ENCODE measurements at regions not wholly inside any gene's neighbourhood (a gene's known extent, or its start where the extent isn't known, plus 50 kb on each side); places are given as distances from the start of the nearest gene placed in this dataset.
"Not testable (repeated sequence)": the region's sequence is repeated elsewhere in the genome, so short reads cannot be mapped to it uniquely, and the experiment has no call there.

DNA sequence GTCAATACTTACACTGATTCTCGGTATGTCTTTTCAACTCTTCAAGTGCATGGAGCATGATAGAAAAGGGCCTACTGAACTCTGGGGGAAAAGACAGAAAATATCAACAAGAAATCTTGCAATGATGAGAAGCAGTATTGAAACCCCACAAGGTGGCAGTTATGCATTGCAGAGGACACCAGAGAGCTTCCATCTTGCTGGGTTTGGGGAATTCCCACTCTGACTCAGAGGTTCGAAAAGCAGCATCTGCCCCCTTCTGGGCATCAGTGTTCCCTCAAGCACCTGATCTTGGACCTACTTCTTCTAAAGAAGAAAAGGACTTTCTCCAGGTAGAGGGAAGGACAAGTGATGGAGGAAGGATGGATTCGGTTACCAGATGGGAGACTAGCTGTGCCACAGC is 147.5 kb upstream of the OSBPL11 start:
- in situ Hi-C loops (cut with HindIII; ENCODE audit: low pct_ligation_motif_present, low sequenced_read_pairs), result not testable (repeated sequence)
- TF ChIP-seq, protein P1, sequence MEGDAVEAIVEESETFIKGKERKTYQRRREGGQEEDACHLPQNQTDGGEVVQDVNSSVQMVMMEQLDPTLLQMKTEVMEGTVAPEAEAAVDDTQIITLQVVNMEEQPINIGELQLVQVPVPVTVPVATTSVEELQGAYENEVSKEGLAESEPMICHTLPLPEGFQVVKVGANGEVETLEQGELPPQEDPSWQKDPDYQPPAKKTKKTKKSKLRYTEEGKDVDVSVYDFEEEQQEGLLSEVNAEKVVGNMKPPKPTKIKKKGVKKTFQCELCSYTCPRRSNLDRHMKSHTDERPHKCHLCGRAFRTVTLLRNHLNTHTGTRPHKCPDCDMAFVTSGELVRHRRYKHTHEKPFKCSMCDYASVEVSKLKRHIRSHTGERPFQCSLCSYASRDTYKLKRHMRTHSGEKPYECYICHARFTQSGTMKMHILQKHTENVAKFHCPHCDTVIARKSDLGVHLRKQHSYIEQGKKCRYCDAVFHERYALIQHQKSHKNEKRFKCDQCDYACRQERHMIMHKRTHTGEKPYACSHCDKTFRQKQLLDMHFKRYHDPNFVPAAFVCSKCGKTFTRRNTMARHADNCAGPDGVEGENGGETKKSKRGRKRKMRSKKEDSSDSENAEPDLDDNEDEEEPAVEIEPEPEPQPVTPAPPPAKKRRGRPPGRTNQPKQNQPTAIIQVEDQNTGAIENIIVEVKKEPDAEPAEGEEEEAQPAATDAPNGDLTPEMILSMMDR (IDR thresholded peaks at IDR 0.05; ENCODE audit: low read depth, low read length, missing control alignments), result peak; percentile 35
- peak; percentile 25 for DNase-seq

DNA sequence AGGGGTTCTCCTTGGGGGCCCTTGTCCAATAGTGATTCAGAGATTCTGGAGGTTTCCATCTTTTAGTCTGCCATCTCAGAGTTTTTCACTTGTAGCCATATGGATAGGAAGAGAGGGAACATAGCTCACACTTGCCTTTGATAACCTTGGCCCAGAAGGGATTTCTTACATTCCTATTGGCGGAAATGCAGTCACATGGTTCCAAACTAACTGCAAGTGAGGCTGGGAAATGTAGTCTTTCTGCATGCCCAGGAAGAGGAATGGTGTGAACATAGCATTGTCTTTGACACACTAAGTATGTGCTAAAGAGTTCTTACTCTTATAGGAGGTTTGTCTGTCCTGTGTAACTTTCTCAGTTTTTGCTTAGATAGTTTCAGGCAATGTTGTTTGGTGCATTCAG is 161.8 kb upstream of the OSBPL11 start:
- H3K36me3 ChIP-seq (replicated peaks); H3K4me3 ChIP-seq (ENCODE audit: low read depth, low read length); H3K27me3 ChIP-seq (replicated peaks); H3K27ac ChIP-seq; in situ Hi-C loops (cut with HindIII; ENCODE audit: low pct_ligation_motif_present, low sequenced_read_pairs): not testable (repeated sequence)
- peak; percentile 9 for DNase-seq

More for the DNA sequence above, 147.5 kb upstream of the OSBPL11 start:
- not testable (repeated sequence) for H3K27me3 ChIP-seq (replicated peaks); H3K36me3 ChIP-seq (replicated peaks); H3K27ac ChIP-seq; H3K4me3 ChIP-seq (ENCODE audit: low read depth, low read length)

DNA sequence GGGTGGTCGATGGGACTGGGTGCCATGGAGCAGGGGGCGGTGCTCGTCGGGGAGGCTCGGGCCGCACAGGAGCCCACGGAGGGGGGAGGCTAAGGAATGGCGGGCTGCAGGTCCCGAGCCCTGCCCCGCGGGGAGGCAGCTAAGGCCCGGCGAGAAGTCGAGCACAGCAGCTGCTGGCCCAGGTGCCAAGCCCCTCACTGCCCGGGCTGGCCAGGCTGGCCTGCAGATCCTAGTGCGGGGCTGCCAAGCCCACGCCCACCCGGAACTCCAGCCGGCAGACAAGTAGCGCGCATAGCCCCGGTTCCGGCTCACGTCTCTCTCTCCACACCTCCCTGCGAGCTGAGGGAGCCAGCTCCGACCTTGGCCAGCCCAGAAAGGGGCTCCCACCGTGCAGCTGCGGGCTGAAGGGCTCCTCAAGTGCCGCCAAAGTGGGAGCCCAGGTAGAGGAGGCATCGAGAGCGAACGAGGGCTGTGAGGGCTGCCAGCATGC is 163.4 kb upstream of the OSBPL11 start:
- in situ Hi-C loops (cut with HindIII; ENCODE audit: low pct_ligation_motif_present, low sequenced_read_pairs); DNase-seq; H3K36me3 ChIP-seq (replicated peaks); H3K4me3 ChIP-seq (ENCODE audit: low read depth, low read length); H3K27ac ChIP-seq; H3K27me3 ChIP-seq (replicated peaks): not testable (repeated sequence)

DNA sequence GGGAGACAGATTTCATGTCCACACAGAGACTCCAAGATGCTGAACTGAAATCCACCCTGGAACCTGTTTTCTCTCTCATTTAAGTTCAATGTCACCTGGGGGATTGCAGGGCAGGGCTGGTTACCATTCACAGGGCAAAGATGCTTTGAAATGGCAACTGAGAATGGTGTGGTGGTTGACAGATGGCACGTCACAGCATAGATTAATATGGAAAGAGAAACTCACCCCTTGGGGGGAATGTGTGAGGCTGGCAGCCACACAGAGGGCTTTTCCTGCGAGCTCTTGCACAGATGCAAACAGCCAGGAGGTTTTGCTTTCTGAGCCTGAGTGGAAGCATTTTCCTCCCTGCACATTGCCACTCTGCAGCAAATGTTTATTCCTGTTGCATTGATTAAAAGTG is 167.3 kb upstream of the OSBPL11 start:
- H3K36me3 ChIP-seq (replicated peaks); in situ Hi-C loops (cut with HindIII; ENCODE audit: low pct_ligation_motif_present, low sequenced_read_pairs); H3K4me3 ChIP-seq (ENCODE audit: low read depth, low read length); H3K27me3 ChIP-seq (replicated peaks); DNase-seq; H3K27ac ChIP-seq: not testable (repeated sequence)

DNA sequence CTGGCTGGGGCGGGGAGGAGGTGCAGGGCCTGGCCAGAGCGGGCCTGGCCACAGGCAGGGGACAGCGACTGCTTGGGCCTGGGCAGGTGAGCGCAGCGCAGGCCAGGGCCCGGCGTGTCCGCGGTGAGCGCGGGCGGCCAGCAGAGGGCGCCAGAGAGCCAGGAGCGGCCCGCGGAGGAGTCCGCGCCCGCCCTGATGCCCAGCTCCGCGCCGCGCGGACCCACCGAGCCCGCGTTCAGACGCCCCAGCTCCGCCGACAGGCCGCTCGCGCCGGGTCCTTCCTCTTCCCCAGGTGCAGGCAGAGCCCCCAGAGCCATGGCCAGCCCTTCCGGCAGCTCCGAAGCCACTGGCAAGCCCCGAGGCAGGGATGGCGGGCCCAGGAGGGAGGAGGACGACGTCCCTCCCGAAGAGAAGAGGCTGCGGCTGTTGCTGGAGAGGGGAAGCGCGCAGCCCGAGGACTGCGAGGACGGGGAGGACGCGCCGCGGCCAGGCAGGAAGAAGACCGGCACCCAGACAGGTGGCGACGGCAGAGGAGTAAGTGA is 171.1 kb upstream of the OSBPL11 start:
- TF ChIP-seq, protein P1 (IDR thresholded peaks at IDR 0.05; ENCODE audit: low read depth, low read length, missing control alignments), result peak; percentile 41
- H3K27ac ChIP-seq; H3K27me3 ChIP-seq (replicated peaks); H3K36me3 ChIP-seq (replicated peaks); in situ Hi-C loops (cut with HindIII; ENCODE audit: low pct_ligation_motif_present, low sequenced_read_pairs): not testable (repeated sequence)
- H3K4me3 ChIP-seq (ENCODE audit: low read depth, low read length), result peak overlapping the region; percentile 45
- peak; percentile 9 for DNase-seq

DNA sequence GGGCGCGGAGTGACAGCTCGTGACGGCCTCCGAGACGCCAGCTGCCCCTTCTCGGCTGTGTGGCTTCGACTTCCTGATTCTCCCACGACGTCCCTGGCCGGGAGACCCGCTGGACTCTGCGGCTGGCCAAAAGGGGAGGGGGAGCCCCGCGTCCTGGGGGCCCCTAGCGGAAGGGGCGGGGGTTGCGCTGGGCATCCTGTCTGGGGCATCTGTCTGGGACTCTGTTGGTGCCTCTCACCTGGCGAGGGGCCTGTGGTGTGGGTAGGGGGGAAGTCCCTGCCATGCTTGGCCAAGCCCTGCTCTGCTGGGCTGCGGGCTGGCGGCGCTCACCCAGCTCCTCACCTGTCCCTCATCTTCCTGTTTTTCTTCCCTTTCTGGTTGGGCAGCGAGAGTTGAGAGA is 171.6 kb upstream of the OSBPL11 start:
- DNase-seq; H3K36me3 ChIP-seq (replicated peaks); in situ Hi-C loops (cut with HindIII; ENCODE audit: low pct_ligation_motif_present, low sequenced_read_pairs); H3K27me3 ChIP-seq (replicated peaks); H3K4me3 ChIP-seq (ENCODE audit: low read depth, low read length); H3K27ac ChIP-seq: not testable (repeated sequence)
- TF ChIP-seq, protein P1 (IDR thresholded peaks at IDR 0.05; ENCODE audit: low read depth, low read length, missing control alignments), result peak; percentile 18

DNA sequence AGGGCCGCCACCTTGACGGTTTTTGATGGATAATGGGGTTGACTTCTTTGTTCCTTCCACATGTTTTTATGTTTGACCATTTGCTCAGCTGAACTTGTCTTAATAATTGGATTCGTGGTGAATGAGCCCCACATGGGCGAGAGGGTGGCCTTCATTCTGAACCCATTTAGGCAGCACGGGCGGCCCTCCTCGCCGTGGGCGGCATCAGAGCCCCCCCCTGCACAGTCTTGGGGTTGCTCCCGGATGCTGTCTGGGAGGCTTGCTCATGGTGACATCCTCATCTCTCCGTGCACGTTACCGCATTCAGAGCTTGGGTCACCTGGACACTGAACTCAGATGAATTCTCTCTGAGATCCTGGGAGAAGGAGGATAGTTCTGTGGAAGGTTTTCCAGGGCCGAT is 172.3 kb upstream of the OSBPL11 start:
- DNase-seq, result no peak
- in situ Hi-C loops (cut with HindIII; ENCODE audit: low pct_ligation_motif_present, low sequenced_read_pairs), result no loop called here

DNA sequence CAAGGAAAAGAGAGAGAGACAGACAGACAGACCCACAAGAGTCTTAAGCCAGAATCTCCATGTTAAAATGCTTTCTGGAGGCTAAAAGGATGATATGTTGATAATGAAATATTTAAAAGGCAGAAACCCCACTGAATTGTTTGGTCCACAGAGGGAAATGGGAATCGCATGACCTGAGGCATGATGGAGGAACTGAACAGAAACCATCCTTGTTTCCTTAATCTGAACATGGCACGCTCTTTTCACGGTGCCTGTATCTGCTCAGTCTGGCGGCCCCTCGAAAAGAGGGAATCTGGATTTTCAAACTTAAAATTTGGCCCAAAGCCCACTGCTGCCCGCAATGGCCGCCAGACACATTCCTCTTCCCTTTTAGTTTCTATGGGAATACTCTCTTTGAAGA is 173.5 kb upstream of the OSBPL11 start:
- H3K36me3 ChIP-seq (replicated peaks); H3K4me3 ChIP-seq (ENCODE audit: low read depth, low read length); H3K27ac ChIP-seq; H3K27me3 ChIP-seq (replicated peaks); in situ Hi-C loops (cut with HindIII; ENCODE audit: low pct_ligation_motif_present, low sequenced_read_pairs); DNase-seq: not testable (repeated sequence)

More for the DNA sequence above, 172.3 kb upstream of the OSBPL11 start:
- TF ChIP-seq, protein P1 (IDR thresholded peaks at IDR 0.05; ENCODE audit: low read depth, low read length, missing control alignments), result no peak
- no peak overlapping the region for H3K27ac ChIP-seq
- H3K4me3 ChIP-seq (ENCODE audit: low read depth, low read length), result no peak overlapping the region
- H3K27me3 ChIP-seq (replicated peaks), result peaks cover 2% of the 10 kb centered on the region
- no peaks in the 10 kb centered on the region for H3K36me3 ChIP-seq (replicated peaks)

DNA sequence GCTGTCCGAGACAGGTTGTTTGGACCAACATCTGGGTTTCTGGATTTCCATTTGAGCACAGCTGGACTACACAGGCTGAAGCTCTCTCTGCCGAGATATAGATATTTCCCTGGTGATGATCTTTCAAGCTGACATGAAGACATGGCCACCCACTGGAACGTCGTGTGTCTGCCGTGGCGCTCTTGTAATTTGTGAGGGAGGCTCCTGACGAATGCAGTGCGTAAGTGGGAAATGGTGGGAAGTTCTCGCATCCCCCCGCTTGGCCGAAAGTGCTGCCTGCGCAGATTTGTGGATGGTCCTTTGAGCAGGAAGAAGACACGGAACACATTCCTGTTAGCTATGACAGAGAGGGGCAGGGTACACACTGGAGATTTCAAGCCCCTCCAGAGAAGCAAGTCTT is 176.2 kb upstream of the OSBPL11 start:
- DNase-seq; H3K27me3 ChIP-seq (replicated peaks); H3K4me3 ChIP-seq (ENCODE audit: low read depth, low read length); H3K27ac ChIP-seq; H3K36me3 ChIP-seq (replicated peaks); in situ Hi-C loops (cut with HindIII; ENCODE audit: low pct_ligation_motif_present, low sequenced_read_pairs): not testable (repeated sequence)

DNA sequence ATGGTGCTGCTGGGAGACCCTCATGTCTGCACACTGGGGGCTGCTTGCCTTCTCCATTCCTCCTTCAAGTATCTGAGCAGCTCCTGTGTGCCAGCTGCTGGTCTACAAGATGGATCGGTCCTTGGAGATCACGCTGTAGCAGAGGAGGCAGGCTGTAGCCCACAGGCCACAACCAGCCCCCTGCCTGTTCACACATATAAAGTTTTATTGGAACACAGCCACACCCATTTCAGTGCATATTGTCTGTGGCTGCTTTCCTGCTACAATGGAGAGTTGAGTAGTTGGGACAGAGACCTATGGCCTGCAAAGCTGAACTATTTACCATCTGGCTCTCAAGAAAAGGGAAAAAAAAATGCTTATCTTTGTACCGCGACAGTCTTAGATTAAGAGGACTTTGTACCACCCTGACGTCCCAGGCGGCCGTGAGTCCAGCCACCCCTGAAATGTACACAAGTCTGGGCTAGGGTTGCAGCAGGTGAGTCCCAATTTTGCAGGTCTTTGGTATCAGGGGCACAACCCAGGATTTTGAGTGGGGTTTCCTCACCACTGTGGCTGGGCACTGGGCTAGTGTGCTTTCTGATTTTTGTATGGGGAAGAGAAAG is 179.2 kb upstream of the OSBPL11 start:
- H3K36me3 ChIP-seq (replicated peaks); H3K4me3 ChIP-seq (ENCODE audit: low read depth, low read length); H3K27me3 ChIP-seq (replicated peaks); DNase-seq; H3K27ac ChIP-seq; in situ Hi-C loops (cut with HindIII; ENCODE audit: low pct_ligation_motif_present, low sequenced_read_pairs): not testable (repeated sequence)

All from brain microvascular endothelial cell (primary cell).